Pulmonary artery endothelial cell (primary cell): ENCODE measurements at regions not wholly inside any gene's neighbourhood (a gene's known extent, or its start where the extent isn't known, plus 50 kb on each side); places are given as distances from the start of the nearest gene placed in this dataset.
"Not testable (repeated sequence)": the region's sequence is repeated elsewhere in the genome, so short reads cannot be mapped to it uniquely, and the experiment has no call there.

Experiments
- DNase-seq: peaks from one replicate; pipeline ENCODE4 v3.0.0-alpha.2; 2011; ENCODE audit warnings: low read depth, low spot score

- DNase-seq = no peak
Observed at GRCh38 chr1:47658161-47658920, 220.5 kb downstream of the FOXD2 start.

GRCh38 chr1:47659146-47659545, 221.3 kb downstream of the FOXD2 start:
- DNase-seq = no peak

GRCh38 chr1:47660622-47661021, 222.8 kb downstream of the FOXD2 start:
- no peak for DNase-seq

GRCh38 chr1:47661040-47661439, 223.2 kb downstream of the FOXD2 start:
- DNase-seq = no peak

GRCh38 chr1:47662068-47662467, 224.2 kb downstream of the FOXD2 start:
- DNase-seq = no peak

- DNase-seq = no peak
Observed at GRCh38 chr1:47663286-47663685, 225.4 kb downstream of the FOXD2 start.

GRCh38 chr1:47664356-47664755, 226.5 kb downstream of the FOXD2 start:
- DNase-seq = no peak

GRCh38 chr1:47664896-47665295, 227.1 kb downstream of the FOXD2 start:
- not testable (repeated sequence) for DNase-seq

GRCh38 chr1:47669081-47669585, 231.3 kb downstream of the FOXD2 start:
- no peak for DNase-seq

- no peak for DNase-seq
Observed at GRCh38 chr1:47672622-47673021, 234.8 kb downstream of the FOXD2 start.

- no peak for DNase-seq
Observed at GRCh38 chr1:47674189-47674588, 236.3 kb downstream of the FOXD2 start.

GRCh38 chr1:47675047-47675675, 237.3 kb downstream of the FOXD2 start:
- DNase-seq = no peak

GRCh38 chr1:47675721-47676120, 237.9 kb downstream of the FOXD2 start:
- DNase-seq = no peak

- DNase-seq = no peak
Observed at GRCh38 chr1:47676311-47677054, 238.6 kb downstream of the FOXD2 start.

GRCh38 chr1:47677241-47677940, 239.5 kb downstream of the FOXD2 start:
- DNase-seq = no peak

- DNase-seq = no peak
Observed at GRCh38 chr1:47678464-47678980, 240.7 kb downstream of the FOXD2 start.

GRCh38 chr1:47679301-47679791, 241.5 kb downstream of the FOXD2 start:
- no peak for DNase-seq

GRCh38 chr1:47679826-47680225, 242.0 kb downstream of the FOXD2 start:
- no peak for DNase-seq

- DNase-seq = no peak
Observed at GRCh38 chr1:47680815-47681475, 243.1 kb downstream of the FOXD2 start.

GRCh38 chr1:47681735-47682134, 243.9 kb downstream of the FOXD2 start:
- DNase-seq = no peak

- DNase-seq = no peak
Observed at GRCh38 chr1:47682198-47682597, 244.4 kb downstream of the FOXD2 start.
